ENCODE measurements at regions not wholly inside any gene's neighbourhood (a gene's known extent, or its start where the extent isn't known, plus 50 kb on each side); places are given as distances from the start of the nearest gene placed in this dataset.

DNA sequence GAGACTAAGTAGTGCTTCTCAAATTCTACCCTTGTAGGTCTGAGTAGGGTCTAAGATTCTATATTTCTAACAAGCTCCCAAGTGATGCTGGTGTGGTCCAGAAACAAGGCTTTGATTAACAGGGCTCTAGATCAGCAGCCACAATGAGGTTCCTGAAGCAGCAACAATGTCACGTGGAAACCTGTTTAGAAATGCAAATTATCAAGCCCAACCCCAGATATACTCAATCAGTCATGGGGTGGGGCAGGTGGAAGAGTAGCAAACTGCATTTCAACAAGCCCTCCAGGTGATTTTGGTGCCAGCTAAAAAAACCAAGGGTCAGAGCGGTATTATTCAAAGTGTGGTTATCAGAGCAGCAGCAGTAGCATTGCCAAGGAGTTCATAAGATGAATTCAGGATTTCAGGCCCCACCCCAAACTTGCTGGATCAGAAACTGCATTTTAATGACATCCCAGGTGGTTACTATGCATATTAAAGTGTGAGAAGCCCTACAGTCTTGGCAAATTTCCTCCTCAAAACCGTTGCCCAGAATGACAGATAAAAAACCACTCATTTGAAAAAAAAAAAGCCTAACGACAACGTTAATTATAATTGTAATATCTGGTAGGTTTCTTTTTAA is 199.2 kb downstream of the AHR start:
- no peak overlapping the region for H3K4me3 Mint-ChIP-seq
- H3K4me1 Mint-ChIP-seq (ENCODE audit: low read depth in 2 of 2) = no peaks in the 10 kb centered on the region
- peaks cover 2% of the 10 kb centered on the region for H3K36me3 Mint-ChIP-seq (ENCODE audit: insufficient read depth)
- peaks cover 0 to 26% of the 10 kb centered on the region in 2 donors for H3K27me3 Mint-ChIP-seq
- H3K27ac Mint-ChIP-seq = no peak overlapping the region
- no peaks in the 10 kb centered on the region for H3K9me3 Mint-ChIP-seq
- DNase-seq (no peak), ATAC-seq (replicated peaks) (no peak)

DNA sequence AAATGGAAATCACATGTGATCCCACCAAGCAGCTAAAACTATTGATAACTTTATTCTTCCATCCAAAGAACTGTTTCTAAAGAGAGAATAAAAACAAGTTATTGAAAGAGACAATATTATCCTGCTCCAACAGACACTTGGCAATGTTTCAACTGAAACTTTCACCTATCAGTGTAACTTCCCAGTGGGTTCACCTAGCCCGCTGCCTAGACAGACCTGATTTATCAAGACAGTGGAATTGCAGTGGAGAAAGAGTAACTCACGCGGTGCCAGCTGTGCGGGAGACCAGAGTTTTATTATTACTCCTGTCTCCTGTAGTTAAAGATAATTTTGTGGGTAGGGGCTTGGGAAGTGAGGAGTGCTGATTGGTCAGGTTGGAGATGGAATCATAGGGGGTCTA is 199.8 kb downstream of the AHR start:
- Mint-ChIP-seq H3K9me3 (no peaks in the 10 kb centered on the region), H3K4me3 (no peak overlapping the region), H3K36me3 (ENCODE audit: insufficient read depth) (peaks cover 2% of the 10 kb centered on the region), H3K4me1 (ENCODE audit: low read depth in 2 of 2) (no peaks in the 10 kb centered on the region), H3K27ac (no peak overlapping the region), H3K27me3 (peaks cover 0 to 26% of the 10 kb centered on the region in 2 donors)
- no peak for DNase-seq
- no peak for ATAC-seq (replicated peaks)

DNA sequence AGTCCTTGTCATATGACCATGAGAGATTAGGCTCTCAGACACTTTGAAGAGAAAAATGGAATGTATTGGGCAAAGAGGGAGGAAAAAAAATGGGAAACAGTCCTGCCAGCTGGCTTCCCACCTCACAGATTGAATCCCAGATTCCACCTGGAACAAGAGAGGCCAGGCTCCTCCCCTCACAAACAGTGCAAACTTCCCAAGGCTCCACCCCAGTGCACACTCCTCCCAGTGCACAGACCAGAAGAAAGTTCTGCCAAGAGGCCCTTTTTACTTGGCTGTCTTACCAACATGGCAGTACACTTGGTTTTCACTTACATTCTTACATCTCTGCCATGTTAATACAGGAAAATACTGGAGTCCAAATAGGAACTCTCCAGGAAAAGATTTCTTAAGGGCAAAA is 202.3 kb downstream of the AHR start:
- no peak for ATAC-seq (replicated peaks)
- Mint-ChIP-seq H3K9me3 (no peaks in the 10 kb centered on the region), H3K27ac (no peak overlapping the region), H3K4me3 (no peak overlapping the region), H3K36me3 (ENCODE audit: insufficient read depth) (peaks cover 2% of the 10 kb centered on the region), H3K27me3 (peaks cover 0 to 17% of the 10 kb centered on the region in 2 donors), H3K4me1 (ENCODE audit: low read depth in 2 of 2) (no peaks in the 10 kb centered on the region)
- DNase-seq = no peak

DNA sequence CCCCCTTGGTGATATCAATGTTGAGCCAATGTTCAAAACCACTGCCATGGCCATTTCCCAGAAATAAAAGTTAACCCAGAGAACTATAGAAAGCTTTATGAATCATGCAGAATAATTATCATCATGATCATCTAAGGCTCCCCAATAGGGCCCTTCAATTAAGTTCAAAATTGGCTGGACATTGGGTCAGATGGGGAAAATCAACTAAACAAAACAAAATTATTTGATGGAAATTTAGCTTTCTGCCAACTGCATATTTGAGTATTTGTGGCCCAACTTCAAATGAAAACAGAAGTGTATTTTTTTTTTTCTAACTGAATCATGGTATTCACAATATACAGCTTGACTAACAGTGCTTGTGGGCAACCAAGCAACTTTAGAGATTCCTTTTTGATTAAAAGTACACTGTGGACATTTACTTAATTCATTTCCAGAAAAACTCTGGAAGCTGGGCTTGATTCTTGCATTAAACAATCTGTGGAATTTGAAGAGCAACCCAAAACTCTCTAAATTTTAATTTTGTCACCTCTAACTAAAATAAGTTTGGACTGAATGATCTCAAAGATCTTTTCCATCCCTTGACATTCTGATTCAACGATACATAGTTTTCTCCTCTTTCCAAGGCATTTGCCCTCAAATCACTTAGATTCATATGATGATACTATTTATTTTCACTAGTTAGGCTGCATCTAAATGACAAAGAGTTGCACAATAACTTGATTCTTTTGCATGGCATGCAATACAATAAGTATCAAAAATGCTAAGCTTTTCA is 203.2 kb downstream of the AHR start:
- Mint-ChIP-seq H3K36me3 (ENCODE audit: insufficient read depth) (peaks cover 2% of the 10 kb centered on the region), H3K4me3 (no peak overlapping the region), H3K27me3 (peaks cover 0 to 17% of the 10 kb centered on the region in 2 donors), H3K9me3 (no peaks in the 10 kb centered on the region), H3K27ac (no peak overlapping the region), H3K4me1 (ENCODE audit: low read depth in 2 of 2) (no peaks in the 10 kb centered on the region)
- no peak for ATAC-seq (replicated peaks)
- DNase-seq = no peak

DNA sequence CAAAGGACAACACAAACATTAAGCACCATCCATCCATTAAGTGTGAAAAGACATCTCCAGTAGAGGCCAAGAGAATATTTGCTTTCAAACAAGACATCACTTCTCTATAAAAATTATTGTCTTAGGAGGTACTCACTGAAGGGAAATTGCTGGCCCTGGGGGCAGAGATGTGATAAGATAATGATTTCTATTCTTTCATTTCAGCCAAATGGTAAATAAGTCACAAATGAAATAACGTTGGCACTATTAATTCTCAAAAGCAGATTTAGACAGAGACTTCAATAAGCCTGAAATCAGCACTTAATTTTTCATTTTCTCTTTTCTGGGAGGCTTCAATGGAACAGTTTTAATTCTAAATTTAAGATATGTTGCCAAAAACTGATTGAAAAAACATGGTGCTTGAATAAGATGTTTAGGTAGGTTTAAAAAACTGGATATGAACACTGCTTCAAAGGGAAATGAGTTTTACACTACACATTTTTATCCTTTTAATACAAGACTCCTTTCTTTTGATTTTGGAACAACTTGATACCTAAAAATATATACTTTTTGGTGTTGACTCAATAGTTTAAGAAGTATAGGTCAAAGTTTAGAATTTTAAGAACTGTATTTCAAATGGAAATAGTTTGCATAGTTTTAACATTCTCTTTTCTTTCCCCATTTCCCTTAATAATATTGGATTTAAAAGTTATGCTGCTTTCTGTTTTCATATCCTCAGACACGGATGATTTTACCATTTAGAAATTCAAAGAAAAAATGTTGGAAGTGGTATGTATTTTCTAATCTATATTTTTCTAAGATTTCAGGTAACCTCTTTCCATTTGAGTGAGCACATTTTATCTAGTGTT is 204.0 kb downstream of the AHR start:
- ATAC-seq (replicated peaks) = no peak
- no peak for DNase-seq
- H3K9me3 Mint-ChIP-seq = no peaks in the 10 kb centered on the region
- no peaks in the 10 kb centered on the region for H3K4me1 Mint-ChIP-seq (ENCODE audit: low read depth in 2 of 2)
- H3K27me3 Mint-ChIP-seq = peaks cover 0 to 14% of the 10 kb centered on the region in 2 donors
- no peak overlapping the region for H3K27ac Mint-ChIP-seq
- H3K36me3 Mint-ChIP-seq (ENCODE audit: insufficient read depth) = peaks cover 2% of the 10 kb centered on the region
- H3K4me3 Mint-ChIP-seq = no peak overlapping the region

DNA sequence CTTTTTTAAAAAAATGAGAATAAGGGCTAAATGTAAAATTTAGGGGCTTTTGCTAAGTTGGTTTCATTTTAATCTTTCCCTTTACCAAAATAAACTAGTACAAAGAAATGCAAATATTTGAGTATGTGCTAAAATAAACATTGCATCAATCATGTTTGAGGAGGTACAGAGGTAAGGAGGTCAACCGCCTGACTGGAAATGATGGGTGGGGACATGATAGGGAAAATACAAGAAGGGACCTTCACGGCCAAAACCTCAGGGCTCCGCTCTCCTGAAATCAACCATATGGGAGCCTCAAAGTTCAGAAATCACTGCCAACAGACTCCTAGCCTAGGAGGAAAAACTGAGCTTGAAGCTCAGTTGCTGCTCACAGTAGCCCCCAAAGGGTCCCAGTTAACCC is 207.6 kb downstream of the AHR start:
- Mint-ChIP-seq H3K36me3 (ENCODE audit: insufficient read depth) (no peaks in the 10 kb centered on the region), H3K4me3 (no peak overlapping the region), H3K9me3 (no peaks in the 10 kb centered on the region), H3K27me3 (no peaks in the 10 kb centered on the region), H3K4me1 (ENCODE audit: low read depth in 2 of 2) (no peaks in the 10 kb centered on the region), H3K27ac (no peak overlapping the region)
- ATAC-seq (replicated peaks) (no peak), DNase-seq (no peak)

DNA sequence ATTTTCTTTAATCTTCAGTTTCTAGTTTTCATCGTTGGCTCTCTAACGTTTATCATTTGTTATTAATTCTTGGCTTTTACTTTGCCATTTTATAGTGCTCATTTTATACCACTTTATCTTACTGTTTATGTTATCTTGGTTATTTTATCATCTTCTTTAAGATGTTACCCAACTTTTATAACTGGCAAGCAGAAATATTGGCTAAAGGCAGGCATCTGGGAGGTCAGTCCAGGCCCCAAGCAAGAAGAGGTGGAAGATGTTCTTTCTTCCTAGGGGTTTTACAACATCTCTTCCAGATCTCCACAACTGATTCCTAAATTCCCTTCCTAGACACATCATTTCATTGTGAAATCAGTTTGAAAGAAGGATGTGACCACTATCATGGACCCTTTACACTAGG is 208.1 kb downstream of the AHR start:
- no peak for DNase-seq
- no peaks in the 10 kb centered on the region for H3K9me3 Mint-ChIP-seq
- ATAC-seq (replicated peaks) = no peak
- H3K4me1 Mint-ChIP-seq (ENCODE audit: low read depth in 2 of 2) = no peaks in the 10 kb centered on the region
- H3K27me3 Mint-ChIP-seq = no peaks in the 10 kb centered on the region
- H3K4me3 Mint-ChIP-seq = no peak overlapping the region
- no peaks in the 10 kb centered on the region for H3K36me3 Mint-ChIP-seq (ENCODE audit: insufficient read depth)
- H3K27ac Mint-ChIP-seq = no peak overlapping the region

DNA sequence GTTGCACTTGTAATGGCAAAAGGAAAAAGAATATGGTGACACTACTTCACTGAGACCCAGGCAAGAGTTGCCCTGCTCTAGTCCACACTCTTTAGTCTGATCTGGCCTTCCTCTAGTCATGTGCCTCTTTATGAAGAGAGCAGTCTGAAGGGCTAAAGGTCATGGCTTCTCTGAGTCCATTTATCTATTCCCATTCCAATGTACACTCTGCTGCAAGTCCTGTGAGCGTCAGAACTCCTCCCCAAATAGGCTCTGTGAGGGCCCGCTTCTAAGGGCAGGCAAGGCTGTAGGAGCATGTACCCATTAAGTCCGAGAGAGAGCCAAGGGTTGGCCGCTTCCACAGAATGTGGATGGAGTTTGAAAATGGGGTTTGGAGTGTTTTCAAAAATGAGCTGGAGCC is 209.3 kb downstream of the AHR start:
- Mint-ChIP-seq H3K27ac (no peak overlapping the region), H3K27me3 (no peaks in the 10 kb centered on the region), H3K4me3 (no peak overlapping the region), H3K36me3 (ENCODE audit: insufficient read depth) (no peaks in the 10 kb centered on the region), H3K4me1 (ENCODE audit: low read depth in 2 of 2) (no peaks in the 10 kb centered on the region), H3K9me3 (no peaks in the 10 kb centered on the region)
- DNase-seq (no peak), ATAC-seq (replicated peaks) (no peak)

DNA sequence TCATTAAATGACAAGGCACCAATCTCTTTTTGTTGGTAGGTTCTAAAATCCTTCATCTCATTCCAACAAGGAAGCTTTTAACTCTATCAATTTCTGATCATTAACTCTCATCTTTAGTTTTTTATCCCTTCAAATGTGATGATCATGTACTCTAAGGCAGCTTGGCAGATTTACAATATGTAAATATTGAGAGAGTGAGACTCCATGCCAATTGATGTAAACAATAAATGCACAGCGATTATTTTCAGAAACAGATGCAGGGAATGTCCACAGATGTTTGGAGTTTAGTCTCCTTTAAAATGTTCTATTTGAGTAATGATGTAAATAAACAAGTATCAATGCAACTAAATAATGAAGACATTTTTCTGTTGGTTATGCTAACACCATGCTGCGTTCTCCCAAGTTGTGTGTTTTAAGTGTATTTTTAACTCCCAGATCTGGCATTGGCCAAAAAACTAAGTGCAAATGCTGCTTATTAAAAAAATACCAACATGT is 213.8 kb downstream of the AHR start:
- no peak overlapping the region for H3K4me3 Mint-ChIP-seq
- H3K36me3 Mint-ChIP-seq (ENCODE audit: insufficient read depth) = no peaks in the 10 kb centered on the region
- H3K27me3 Mint-ChIP-seq = peaks cover 0 to 8% of the 10 kb centered on the region in 2 donors

DNA sequence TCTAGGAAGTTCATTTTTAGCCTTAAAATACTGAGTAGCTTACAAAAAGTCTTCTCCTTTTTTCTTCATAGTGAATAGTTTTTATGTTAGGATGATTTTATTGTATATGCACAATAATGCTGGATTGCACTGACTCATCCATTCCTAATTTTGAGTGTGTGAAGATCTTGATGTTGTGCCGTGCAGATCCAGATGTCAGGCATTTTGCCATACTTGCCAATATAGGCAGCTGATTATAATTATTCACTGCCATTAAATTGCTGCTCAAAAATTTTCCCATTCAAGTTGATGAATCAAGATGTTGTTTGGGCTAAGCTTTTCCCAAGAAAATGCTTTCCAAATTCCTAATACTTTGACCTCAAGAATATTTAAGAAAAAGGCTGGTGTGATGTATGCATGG is 218.3 kb downstream of the AHR start:
- no peak for DNase-seq
- Mint-ChIP-seq H3K4me3 (no peak overlapping the region), H3K4me1 (ENCODE audit: low read depth in 2 of 2) (no peaks in the 10 kb centered on the region), H3K9me3 (no peaks in the 10 kb centered on the region), H3K27me3 (peaks cover 0 to 8% of the 10 kb centered on the region in 2 donors), H3K36me3 (ENCODE audit: insufficient read depth) (no peaks in the 10 kb centered on the region), H3K27ac (no peak overlapping the region)
- ATAC-seq (replicated peaks) = no peak

More for the DNA sequence above, 213.8 kb downstream of the AHR start:
- Mint-ChIP-seq H3K27ac (no peak overlapping the region), H3K4me1 (ENCODE audit: low read depth in 2 of 2) (no peaks in the 10 kb centered on the region), H3K9me3 (no peaks in the 10 kb centered on the region)
- DNase-seq (no peak), ATAC-seq (replicated peaks) (no peak)

DNA sequence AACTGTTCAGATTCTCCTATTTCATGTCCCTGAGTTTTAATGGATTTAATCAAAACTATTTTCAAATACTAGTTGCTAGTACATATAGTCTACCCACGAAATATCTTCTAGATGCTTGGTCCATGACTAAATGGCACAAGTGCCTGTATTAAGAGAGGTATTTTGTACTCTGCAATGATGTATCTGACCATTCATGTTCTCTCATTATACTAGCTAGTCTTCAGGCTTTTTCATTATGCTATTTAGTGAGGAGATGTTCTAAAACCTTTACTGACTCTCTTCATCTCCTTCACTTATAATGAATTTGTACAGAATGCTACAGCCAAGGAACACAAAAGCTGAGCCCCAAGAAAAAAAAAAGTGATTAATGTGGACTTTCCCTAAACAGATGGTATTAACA is 222.5 kb downstream of the AHR start:
- DNase-seq (no peak), ATAC-seq (replicated peaks) (no peak)
- H3K9me3 Mint-ChIP-seq = no peaks in the 10 kb centered on the region
- no peaks in the 10 kb centered on the region for H3K27me3 Mint-ChIP-seq
- no peaks in the 10 kb centered on the region for H3K36me3 Mint-ChIP-seq (ENCODE audit: insufficient read depth)
- no peaks in the 10 kb centered on the region for H3K4me1 Mint-ChIP-seq (ENCODE audit: low read depth in 2 of 2)
- H3K4me3 Mint-ChIP-seq = no peak overlapping the region
- H3K27ac Mint-ChIP-seq = no peak overlapping the region

DNA sequence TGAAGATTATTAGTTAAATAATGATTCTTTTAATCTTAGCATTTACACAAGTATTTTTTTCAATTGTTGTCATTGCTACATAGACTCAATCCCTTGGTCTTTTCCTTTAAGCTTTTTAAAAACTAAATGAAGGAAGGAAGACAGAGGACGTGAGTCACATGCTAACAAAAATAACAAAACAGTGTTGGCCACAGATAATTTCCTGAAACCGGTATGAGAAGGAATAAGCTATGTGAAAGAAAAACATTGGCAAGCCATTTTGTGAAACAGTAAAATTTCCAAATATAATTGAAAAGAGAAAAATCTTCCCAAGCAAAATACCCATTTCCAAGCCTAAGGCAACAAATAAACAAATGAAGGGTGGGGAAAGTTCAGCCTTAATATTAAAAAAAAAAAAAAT is 223.0 kb downstream of the AHR start:
- DNase-seq (no peak), ATAC-seq (replicated peaks) (no peak)
- H3K4me1 Mint-ChIP-seq (ENCODE audit: low read depth in 2 of 2) = no peaks in the 10 kb centered on the region
- no peak overlapping the region for H3K27ac Mint-ChIP-seq
- no peaks in the 10 kb centered on the region for H3K36me3 Mint-ChIP-seq (ENCODE audit: insufficient read depth)
- no peaks in the 10 kb centered on the region for H3K9me3 Mint-ChIP-seq
- no peaks in the 10 kb centered on the region for H3K27me3 Mint-ChIP-seq
- no peak overlapping the region for H3K4me3 Mint-ChIP-seq

DNA sequence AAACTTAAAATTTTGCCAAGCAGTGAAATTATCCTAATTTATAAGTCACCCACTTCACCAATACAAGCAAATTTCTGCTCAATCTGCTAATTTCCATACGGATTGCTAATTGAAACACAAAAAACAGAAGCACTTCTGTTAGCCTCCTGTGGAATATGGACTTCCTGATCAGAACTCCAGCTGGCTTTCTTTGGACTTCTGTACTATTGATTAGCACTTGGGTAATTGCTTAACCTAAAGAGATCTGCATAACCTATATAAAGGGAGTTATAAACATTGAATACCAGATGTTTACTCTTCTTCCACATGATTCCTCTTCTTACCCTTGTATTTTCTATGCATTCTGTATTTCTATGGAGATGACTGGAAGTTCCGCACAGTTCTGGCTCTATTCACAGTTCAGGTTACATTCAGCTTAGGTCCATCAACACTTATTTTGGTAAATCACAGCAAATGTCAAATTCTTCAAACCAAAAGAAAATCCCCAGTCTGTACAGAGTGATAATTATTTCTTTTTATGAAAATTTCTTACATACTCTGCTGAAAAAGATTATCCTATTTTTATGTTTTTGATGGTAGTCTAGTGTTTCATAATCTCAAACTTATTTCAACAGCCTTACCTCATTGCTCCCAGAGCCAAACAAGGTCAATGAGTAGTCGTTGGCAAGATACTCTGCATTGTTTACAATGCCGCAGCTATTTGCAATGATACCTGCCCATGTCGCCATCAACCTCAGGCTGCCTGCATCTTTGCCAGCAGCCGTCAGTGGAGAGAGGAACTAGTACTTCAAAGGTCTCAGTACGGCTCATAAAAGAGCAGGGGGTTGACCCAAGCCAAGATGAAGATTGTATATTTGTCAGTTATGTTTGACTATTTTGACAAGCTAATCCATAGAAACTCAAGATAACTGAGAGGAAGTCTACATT is 225.6 kb downstream of the AHR start:
- peaks cover 0 to 5% of the 10 kb centered on the region in 2 donors for H3K27me3 Mint-ChIP-seq
- DNase-seq (no peak), ATAC-seq (replicated peaks) (no peak)
- H3K9me3 Mint-ChIP-seq = no peaks in the 10 kb centered on the region
- no peaks in the 10 kb centered on the region for H3K4me1 Mint-ChIP-seq (ENCODE audit: low read depth in 2 of 2)
- H3K27ac Mint-ChIP-seq = no peak overlapping the region
- H3K4me3 Mint-ChIP-seq = no peak overlapping the region
- H3K36me3 Mint-ChIP-seq (ENCODE audit: insufficient read depth) = no peaks in the 10 kb centered on the region

All from effector memory CD8-positive, alpha-beta T cell (primary cell).